Omental fat pad (tissue), 3 donors: ENCODE measurements at regions not wholly inside any gene's neighbourhood (a gene's known extent, or its start where the extent isn't known, plus 50 kb on each side); places are given as distances from the start of the nearest gene placed in this dataset.

Source experiments
- ATAC-seq: fragments of 150-250 bp; one replicate; pipeline ENCODE4 v1.9.1; 2016; ENCODE audit warnings: mild to moderate bottlenecking, moderate library complexity; ENCODE audit not compliant: low FRiP score
- DNase-seq: peaks from one replicate; pipeline ENCODE4 v3.0.0-alpha.2; 2019; ENCODE audit warnings: low spot score
- TF ChIP-seq, protein P1 (sequence below), 3 donors: fragments of 450-650 bp; IDR thresholded peaks; one replicate each; pipeline ENCODE4 v1.5.1; 2016 to 2017; ENCODE audit warnings: antibody characterized with exemption in 3 of 3, mild to moderate bottlenecking in 3 of 3, moderate library complexity in 2 of 3

DNA sequence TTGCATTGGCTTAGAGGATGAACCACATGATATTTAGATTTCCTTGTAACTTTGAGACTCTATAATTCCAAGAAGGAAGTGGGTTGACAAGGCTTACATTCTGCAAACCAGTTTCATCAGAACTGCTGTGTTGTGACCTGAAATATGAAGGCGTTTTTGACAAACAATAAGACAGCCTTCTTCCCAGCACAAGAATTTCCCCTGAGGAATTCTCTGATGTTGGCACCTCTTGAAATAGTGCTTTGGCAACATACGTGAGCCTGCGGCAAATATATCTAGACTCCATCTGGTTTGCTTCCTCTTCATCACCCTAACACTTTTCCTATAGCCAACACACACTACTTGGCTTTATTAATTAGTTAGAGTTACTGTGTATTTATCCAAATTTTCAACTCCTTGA lies 585.5 kb upstream of the SOX9 start:
- DNase-seq (no peak), ATAC-seq (no peak)
- TF ChIP-seq, protein P1, sequence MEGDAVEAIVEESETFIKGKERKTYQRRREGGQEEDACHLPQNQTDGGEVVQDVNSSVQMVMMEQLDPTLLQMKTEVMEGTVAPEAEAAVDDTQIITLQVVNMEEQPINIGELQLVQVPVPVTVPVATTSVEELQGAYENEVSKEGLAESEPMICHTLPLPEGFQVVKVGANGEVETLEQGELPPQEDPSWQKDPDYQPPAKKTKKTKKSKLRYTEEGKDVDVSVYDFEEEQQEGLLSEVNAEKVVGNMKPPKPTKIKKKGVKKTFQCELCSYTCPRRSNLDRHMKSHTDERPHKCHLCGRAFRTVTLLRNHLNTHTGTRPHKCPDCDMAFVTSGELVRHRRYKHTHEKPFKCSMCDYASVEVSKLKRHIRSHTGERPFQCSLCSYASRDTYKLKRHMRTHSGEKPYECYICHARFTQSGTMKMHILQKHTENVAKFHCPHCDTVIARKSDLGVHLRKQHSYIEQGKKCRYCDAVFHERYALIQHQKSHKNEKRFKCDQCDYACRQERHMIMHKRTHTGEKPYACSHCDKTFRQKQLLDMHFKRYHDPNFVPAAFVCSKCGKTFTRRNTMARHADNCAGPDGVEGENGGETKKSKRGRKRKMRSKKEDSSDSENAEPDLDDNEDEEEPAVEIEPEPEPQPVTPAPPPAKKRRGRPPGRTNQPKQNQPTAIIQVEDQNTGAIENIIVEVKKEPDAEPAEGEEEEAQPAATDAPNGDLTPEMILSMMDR (IDR thresholded peaks at IDR 0.05): no peak

DNA sequence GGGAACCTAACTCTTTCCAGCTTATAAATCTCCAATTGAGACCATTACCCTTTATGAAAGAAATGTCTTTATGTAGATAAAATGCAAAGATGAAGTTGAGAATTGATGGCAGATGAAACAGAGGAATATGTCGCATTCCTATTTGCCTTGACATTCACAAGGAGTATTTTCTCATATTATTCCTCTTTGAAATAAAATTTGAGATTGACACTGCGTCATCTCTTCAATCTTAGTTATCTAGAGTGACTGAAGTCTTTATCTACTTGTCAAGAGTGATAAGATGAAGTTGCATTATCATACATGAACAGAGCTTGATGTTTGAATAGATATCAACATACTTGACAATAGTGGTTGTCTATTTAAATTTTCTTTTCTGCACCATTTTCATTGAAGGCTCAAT lies 574.4 kb upstream of the SOX9 start:
- TF ChIP-seq, protein P1 (IDR thresholded peaks at IDR 0.05): no peak
- DNase-seq (no peak), ATAC-seq (no peak)

DNA sequence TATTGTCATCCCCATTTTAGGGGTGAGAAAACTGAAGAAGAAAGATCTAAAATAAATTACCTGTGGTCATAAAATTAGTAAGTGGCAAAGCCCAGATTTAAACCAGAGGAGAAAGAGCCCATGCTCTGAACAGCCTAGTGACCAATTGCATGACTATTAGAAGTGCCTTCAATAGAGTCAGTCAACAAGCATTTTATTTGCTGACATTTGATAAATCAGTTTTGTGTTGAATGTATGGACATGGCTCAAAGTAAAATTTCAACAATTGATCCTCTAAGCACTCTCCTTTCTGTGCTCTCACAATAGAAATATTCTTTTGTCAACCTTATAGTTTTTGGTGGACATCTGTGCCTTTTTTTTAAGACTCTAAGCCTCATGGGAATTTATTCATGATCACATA lies 572.9 kb upstream of the SOX9 start:
- TF ChIP-seq, protein P1 (IDR thresholded peaks at IDR 0.05): no peak
- no peak for ATAC-seq
- no peak for DNase-seq

DNA sequence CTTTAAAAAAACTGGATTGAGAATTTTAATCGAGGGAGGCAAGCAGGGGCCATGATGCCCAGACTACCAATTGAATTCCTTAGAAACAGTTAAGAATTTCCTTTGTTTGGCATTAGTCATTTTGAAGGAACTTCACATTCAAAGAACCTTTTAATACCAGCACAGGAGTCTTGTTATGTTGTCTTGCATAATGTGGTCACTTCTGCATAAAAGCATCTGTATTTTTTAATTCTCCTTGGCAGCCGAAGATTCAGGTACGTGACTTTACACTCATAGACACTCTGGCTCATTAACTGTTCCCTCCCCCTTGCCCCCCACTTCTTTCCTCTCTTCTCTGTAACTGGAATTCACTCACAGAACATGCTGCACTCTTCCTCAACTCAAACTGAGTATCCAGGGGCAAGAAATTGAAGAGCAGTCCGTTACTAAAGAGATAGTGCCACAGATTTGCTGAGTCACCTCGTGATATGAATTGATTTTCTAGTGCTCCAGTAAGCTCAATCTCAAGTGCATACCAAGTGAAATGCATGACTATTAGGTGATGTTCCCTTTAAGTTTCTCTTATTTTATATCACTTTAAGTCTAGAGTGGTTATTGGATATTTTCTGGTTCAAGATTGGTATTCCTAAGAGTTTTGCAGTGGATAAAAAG lies 572.2 kb upstream of the SOX9 start:
- no peak for ATAC-seq
- TF ChIP-seq, protein P1 (IDR thresholded peaks at IDR 0.05): no peak
- no peak for DNase-seq

DNA sequence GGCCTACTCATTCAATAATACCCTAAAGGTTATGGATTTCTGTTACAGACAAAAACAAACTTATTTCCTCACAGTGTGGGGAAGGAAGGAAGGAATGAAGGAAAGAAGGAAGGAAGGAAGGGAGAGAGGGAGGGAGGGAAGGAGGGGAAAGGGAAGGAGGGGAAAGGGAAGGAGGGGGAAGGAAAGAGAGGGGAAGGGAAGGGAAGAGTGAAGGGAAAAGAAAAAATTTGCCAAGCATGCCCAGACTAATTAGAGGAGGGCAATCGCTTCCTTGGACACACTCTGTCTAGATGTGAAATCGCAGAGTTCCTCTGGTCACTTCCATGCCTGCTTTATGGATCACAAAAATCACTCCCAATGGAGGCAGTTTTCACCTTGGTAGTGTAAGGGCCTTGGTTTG lies 570.1 kb upstream of the SOX9 start:
- DNase-seq: no peak
- TF ChIP-seq, protein P1 (IDR thresholded peaks at IDR 0.05): no peak
- no peak for ATAC-seq

DNA sequence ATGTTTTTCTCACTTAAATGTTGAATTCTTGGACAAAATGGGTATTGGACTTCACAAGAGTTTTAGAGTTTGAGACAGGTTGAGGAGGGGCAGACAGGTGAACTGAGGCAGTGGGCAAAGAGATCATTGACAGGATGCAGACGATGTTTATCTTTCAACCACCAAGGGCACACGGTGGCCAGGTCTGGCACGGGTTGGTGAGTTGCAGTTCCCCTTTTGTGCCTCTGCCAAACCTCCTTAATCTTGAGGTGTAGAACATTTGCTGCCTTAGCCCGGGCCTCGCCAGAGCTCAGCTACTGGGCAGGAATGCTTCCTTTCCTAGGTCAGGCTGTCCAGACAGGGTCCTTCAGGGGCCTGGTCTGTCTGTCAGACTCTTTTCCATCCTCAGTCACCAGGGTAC lies 567.4 kb upstream of the SOX9 start:
- TF ChIP-seq, protein P1 (IDR thresholded peaks at IDR 0.05): no peak
- no peak for ATAC-seq
- no peak for DNase-seq

DNA sequence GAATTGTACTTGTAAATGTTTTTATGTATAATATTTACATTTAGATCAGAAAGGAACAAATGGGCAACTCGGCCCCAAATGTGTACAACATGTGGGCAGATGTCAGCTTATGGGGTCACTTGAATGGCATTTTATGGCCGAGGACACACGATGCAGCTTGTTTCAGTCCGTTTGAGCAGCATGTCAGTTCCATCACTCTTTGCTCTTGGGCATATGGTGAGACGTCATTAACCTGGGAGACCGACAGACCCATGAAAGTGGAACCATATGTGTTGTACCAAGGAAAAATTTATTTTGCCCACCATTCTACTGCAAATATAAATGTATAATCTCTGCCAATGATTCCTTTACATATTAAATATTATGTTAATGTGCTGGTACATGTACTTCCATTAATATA lies 561.9 kb upstream of the SOX9 start:
- no peak for ATAC-seq
- no peak for DNase-seq
- TF ChIP-seq, protein P1 (IDR thresholded peaks at IDR 0.05): no peak
